WERI-Rb-1 (cell line): ENCODE measurements at regions not wholly inside any gene's neighbourhood (a gene's known extent, or its start where the extent isn't known, plus 50 kb on each side); places are given as distances from the start of the nearest gene placed in this dataset.

Source experiments
- DNase-seq: peaks from one replicate; pipeline ENCODE4 v3.0.0-alpha.2; 2020
- H3K27ac ChIP-seq: fragments of 250-450 bp; sonication (Bioruptor Pico); 2 replicates; pipeline ENCODE4 v1.5.1; 2020; ENCODE audit warnings: mild to moderate bottlenecking, moderate library complexity
- H3K27me3 ChIP-seq: fragments of 250-450 bp; sonication (Bioruptor Pico); 2 replicates; pipeline ENCODE4 v1.5.1; 2021; ENCODE audit warnings: mild to moderate bottlenecking, low read depth, moderate library complexity; ENCODE audit not compliant: insufficient read depth, severe bottlenecking
- H3K36me3 ChIP-seq: fragments of 250-450 bp; sonication (Bioruptor Pico); 2 replicates; pipeline ENCODE4 v1.5.1; 2020; ENCODE audit warnings: mild to moderate bottlenecking, moderate library complexity
- H3K4me3 ChIP-seq: 2 replicates; pipeline ENCODE4 v1.5.1; 2011; ENCODE audit warnings: low read depth, mild to moderate bottlenecking, control low read depth, low read length
- H3K9me3 ChIP-seq: fragments of 250-450 bp; sonication (Bioruptor Pico); 2 replicates; pipeline ENCODE4 v1.5.1; 2021; ENCODE audit warnings: mild to moderate bottlenecking, moderate library complexity; ENCODE audit not compliant: severe bottlenecking
- TF ChIP-seq, protein P1 (sequence below): IDR thresholded peaks from 2 replicates; pipeline ENCODE4 v1.5.1; 2011; ENCODE audit warnings: low read depth, mild to moderate bottlenecking, control low read depth, inconsistent platforms, low read length

DNA sequence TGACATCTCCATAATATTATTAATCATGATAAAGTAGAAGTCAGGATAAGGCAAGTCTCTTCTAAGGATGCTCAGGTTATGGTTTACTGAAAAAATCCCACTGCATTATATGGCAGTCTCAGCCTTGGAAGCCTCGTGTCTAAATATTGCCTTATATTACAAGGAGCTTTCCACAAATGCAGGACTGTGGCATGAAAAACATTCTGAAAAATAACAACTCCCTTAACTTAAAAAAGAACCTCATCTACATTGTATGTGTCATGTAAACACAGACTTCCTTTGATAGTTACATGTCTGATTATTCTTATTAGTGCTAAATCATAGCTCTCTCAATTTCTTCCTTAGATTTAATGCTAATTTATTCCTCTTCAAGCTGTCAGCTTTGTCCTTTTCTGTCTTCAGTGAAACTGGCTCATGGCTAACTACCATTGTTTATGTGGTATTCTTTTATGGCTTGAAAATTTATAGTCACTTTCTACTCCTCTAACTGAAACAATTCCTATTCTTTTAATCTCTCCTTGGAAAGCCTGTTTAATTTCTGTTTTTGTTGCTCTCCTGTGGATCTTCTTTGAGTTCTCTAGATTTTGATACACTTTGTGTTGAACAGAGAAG lies 156.1 kb downstream of the KIF20B start:
- no peak overlapping the region for H3K4me3 ChIP-seq
- no peak for DNase-seq
- no peaks in the 10 kb centered on the region for H3K9me3 ChIP-seq
- H3K27me3 ChIP-seq: no peaks in the 10 kb centered on the region
- H3K36me3 ChIP-seq: no peaks in the 10 kb centered on the region
- TF ChIP-seq, protein P1, sequence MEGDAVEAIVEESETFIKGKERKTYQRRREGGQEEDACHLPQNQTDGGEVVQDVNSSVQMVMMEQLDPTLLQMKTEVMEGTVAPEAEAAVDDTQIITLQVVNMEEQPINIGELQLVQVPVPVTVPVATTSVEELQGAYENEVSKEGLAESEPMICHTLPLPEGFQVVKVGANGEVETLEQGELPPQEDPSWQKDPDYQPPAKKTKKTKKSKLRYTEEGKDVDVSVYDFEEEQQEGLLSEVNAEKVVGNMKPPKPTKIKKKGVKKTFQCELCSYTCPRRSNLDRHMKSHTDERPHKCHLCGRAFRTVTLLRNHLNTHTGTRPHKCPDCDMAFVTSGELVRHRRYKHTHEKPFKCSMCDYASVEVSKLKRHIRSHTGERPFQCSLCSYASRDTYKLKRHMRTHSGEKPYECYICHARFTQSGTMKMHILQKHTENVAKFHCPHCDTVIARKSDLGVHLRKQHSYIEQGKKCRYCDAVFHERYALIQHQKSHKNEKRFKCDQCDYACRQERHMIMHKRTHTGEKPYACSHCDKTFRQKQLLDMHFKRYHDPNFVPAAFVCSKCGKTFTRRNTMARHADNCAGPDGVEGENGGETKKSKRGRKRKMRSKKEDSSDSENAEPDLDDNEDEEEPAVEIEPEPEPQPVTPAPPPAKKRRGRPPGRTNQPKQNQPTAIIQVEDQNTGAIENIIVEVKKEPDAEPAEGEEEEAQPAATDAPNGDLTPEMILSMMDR: no peak
- H3K27ac ChIP-seq: no peak overlapping the region

DNA sequence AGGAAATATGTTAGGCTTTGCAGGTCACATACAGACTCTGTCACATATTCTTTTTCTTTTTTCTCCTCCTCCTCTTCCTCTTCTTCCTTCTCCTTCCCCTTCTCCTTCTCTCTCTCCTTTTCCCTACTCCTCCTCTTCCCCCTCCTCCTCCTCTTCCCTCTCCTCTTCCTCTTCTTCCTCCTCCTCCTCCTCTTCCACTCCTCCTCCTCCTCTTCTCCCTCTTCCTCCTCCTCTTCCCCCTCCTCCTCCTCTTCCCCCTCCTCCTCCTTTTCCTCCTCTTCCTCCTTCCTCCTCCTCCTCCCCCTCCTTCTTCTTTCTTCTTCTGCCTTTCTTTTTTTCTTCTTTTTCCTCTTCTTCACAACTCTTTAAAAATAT lies 159.8 kb downstream of the KIF20B start:
- TF ChIP-seq, protein P1: no peak
- DNase-seq: no peak
- Histone ChIP-seq H3K36me3 (no peaks in the 10 kb centered on the region), H3K4me3 (no peak overlapping the region), H3K27me3 (no peaks in the 10 kb centered on the region), H3K9me3 (no peaks in the 10 kb centered on the region), H3K27ac (no peak overlapping the region)

DNA sequence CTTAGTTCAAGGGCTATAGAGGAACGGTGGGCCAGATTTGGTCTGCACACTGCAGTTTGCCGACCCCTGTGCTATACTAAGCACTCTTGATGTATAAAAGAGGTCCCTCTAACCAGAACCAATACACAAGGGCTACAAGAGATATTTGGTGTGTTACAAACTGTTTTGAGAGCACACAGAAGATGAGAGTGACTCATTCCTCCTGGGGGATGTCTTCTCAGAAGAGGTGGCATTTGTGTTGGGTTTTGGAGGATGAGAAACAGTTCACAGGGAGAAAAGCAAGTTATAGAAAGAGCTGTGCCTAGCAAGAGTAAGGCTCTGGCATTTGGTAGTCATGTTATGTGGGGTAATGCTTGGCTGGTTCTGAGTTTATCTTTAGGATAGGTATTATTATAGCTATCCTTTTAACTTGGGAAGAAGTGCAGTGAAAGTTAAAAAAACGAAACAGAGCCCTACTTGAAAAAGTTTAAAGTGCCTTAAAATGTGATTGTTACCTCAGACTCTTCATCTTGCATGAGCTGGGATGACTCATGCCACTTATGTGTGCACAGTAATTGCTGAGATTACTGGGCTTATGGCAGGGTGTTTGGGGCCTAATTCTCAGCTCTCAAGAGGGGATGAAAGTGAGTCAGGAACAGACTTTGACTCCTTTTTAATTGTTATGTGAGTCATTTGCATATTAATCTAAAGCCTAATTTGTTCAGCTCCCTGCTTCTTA lies 160.4 kb downstream of the KIF20B start:
- TF ChIP-seq, protein P1: no peak
- Histone ChIP-seq H3K36me3 (no peaks in the 10 kb centered on the region), H3K9me3 (no peaks in the 10 kb centered on the region), H3K27me3 (no peaks in the 10 kb centered on the region), H3K4me3 (no peak overlapping the region), H3K27ac (no peak overlapping the region)
- peak; percentile 52 for DNase-seq

DNA sequence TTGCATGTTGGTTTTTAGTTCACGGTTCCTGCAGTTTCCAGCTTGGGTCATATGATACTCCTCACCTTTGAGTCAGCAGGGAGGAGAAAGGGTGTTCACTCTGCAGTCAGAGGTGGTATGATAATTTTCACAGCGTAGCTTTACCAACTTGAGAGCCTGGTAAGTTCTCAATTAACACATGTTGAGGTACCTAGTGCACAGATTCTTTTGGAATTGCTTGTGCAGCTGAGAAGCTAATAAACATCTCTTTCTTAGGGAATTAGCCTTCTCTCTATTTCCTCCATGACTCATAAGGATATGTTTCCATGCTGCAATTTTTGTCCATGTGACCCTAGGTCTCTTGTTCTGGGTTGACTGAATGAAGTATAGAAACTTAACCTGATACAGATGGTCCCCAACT lies 166.6 kb downstream of the KIF20B start:
- Histone ChIP-seq H3K27ac (no peak overlapping the region), H3K36me3 (no peaks in the 10 kb centered on the region), H3K9me3 (no peaks in the 10 kb centered on the region), H3K4me3 (no peak overlapping the region), H3K27me3 (no peaks in the 10 kb centered on the region)
- DNase-seq: no peak
- TF ChIP-seq, protein P1: no peak

DNA sequence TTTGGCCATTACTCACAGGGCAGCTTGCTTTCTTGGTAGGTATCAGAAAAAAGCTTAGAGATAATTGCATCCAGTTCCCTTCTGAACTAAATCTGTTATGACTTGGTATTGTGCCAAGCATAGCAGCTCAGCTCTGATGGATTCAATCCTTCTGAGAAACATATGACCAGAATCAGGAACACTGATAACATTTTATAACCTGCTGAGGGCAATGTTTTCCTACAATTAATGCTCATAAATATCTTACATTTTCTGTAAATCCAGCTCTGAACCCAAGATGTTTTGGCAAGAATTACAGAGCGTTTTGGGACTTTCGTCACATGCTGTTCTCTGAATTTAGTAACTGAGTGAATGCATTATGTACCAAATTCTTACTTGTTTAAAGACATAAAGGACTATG lies 167.8 kb downstream of the KIF20B start:
- H3K27ac ChIP-seq: no peak overlapping the region
- DNase-seq: no peak
- H3K9me3 ChIP-seq: no peaks in the 10 kb centered on the region
- H3K27me3 ChIP-seq: no peaks in the 10 kb centered on the region
- H3K4me3 ChIP-seq: no peak overlapping the region
- H3K36me3 ChIP-seq: no peaks in the 10 kb centered on the region
- TF ChIP-seq, protein P1: no peak

DNA sequence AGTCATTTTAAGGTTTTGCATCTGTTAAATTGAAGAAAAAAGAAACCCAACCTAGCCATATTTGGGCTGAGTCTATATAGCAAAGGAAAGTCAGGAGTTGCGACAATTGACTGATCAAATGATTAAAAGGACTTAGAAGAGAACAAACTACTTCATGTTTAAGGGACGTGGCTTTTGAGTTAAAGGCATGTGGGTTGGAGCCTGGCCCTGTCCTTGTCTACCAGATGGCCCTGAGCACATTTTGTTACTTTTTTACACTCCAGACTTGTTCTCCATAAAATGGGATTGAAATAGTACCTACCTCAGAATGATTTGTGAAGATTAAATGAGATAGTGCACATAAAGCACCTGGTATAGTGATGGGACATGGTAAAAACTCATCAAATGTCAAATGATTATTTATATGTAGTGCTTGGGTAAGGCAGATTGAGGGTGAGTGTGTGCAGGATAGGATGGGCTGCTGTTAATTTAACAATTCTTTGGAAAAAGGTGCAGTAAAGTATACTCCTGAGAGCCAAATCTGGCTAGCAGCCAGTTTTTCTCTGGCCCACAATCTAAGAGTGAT lies 168.3 kb downstream of the KIF20B start:
- no peaks in the 10 kb centered on the region for H3K36me3 ChIP-seq
- TF ChIP-seq, protein P1: no peak
- H3K4me3 ChIP-seq: no peak overlapping the region
- no peaks in the 10 kb centered on the region for H3K9me3 ChIP-seq
- no peak overlapping the region for H3K27ac ChIP-seq
- H3K27me3 ChIP-seq: no peaks in the 10 kb centered on the region
- no peak for DNase-seq
